ENCODE measurements at regions not wholly inside any gene's neighbourhood (a gene's known extent, or its start where the extent isn't known, plus 50 kb on each side); places are given as distances from the start of the nearest gene placed in this dataset.
A peak's percentile ranks its signal among the peaks of the same experiment; 100 is the strongest.

- no peaks in the 10 kb centered on the region for H3K27me3 Mint-ChIP-seq (ENCODE audit: low read depth)
- H3K4me1 Mint-ChIP-seq: no peaks in the 10 kb centered on the region
- no peaks in the 10 kb centered on the region for H3K36me3 Mint-ChIP-seq (ENCODE audit: low read depth)
- no peak overlapping the region for H3K4me3 Mint-ChIP-seq
- H3K27ac Mint-ChIP-seq: no peak overlapping the region
- no peaks in the 10 kb centered on the region for H3K9me3 Mint-ChIP-seq
- no peak for TF ChIP-seq CTCF (IDR thresholded peaks at IDR 0.05; ENCODE audit: unreplicated experiment in 3 of 3)
These were observed 87.8 kb upstream of the FAM241A start for GRCh38 chr4:112057470-112057869.

- Mint-ChIP-seq H3K27ac (no peak overlapping the region), H3K36me3 (ENCODE audit: low read depth) (no peaks in the 10 kb centered on the region), H3K27me3 (ENCODE audit: low read depth) (no peaks in the 10 kb centered on the region), H3K9me3 (no peaks in the 10 kb centered on the region), H3K4me3 (no peak overlapping the region), H3K4me1 (no peaks in the 10 kb centered on the region)
- TF ChIP-seq CTCF (IDR thresholded peaks at IDR 0.05; ENCODE audit: unreplicated experiment in 3 of 3): no peak
These were observed 86.8 kb upstream of the FAM241A start for GRCh38 chr4:112058433-112058832.

- Mint-ChIP-seq H3K4me3 (no peak overlapping the region), H3K9me3 (no peaks in the 10 kb centered on the region), H3K27ac (no peak overlapping the region), H3K4me1 (no peaks in the 10 kb centered on the region), H3K36me3 (ENCODE audit: low read depth) (no peaks in the 10 kb centered on the region), H3K27me3 (ENCODE audit: low read depth) (no peaks in the 10 kb centered on the region)
- peak; percentile 34 to 56 (median 36) for TF ChIP-seq CTCF (IDR thresholded peaks at IDR 0.05; ENCODE audit: unreplicated experiment in 3 of 3)
These were observed 85.0 kb upstream of the FAM241A start for GRCh38 chr4:112060212-112060611.

GRCh38 chr4:112061207-112061817 is 83.9 kb upstream of the FAM241A start:
- H3K27me3 Mint-ChIP-seq (ENCODE audit: low read depth): no peaks in the 10 kb centered on the region
- no peak for TF ChIP-seq CTCF (IDR thresholded peaks at IDR 0.05; ENCODE audit: unreplicated experiment in 3 of 3)
- no peaks in the 10 kb centered on the region for H3K9me3 Mint-ChIP-seq
- H3K27ac Mint-ChIP-seq: no peak overlapping the region
- H3K4me1 Mint-ChIP-seq: no peaks in the 10 kb centered on the region
- H3K4me3 Mint-ChIP-seq: no peak overlapping the region
- no peaks in the 10 kb centered on the region for H3K36me3 Mint-ChIP-seq (ENCODE audit: low read depth)

GRCh38 chr4:112063260-112063659 is 82.0 kb upstream of the FAM241A start:
- no peaks in the 10 kb centered on the region for H3K4me1 Mint-ChIP-seq
- H3K9me3 Mint-ChIP-seq: no peaks in the 10 kb centered on the region
- no peaks in the 10 kb centered on the region for H3K27me3 Mint-ChIP-seq (ENCODE audit: low read depth)
- no peak for TF ChIP-seq CTCF (IDR thresholded peaks at IDR 0.05; ENCODE audit: unreplicated experiment in 3 of 3)
- H3K4me3 Mint-ChIP-seq: no peak overlapping the region
- H3K36me3 Mint-ChIP-seq (ENCODE audit: low read depth): no peaks in the 10 kb centered on the region
- no peak overlapping the region for H3K27ac Mint-ChIP-seq

GRCh38 chr4:112069110-112069509 is 76.1 kb upstream of the FAM241A start:
- Mint-ChIP-seq H3K36me3 (ENCODE audit: low read depth) (peaks cover 5% of the 10 kb centered on the region), H3K27me3 (ENCODE audit: low read depth) (peaks cover 6% of the 10 kb centered on the region), H3K4me1 (no peaks in the 10 kb centered on the region), H3K9me3 (peaks cover 10% of the 10 kb centered on the region), H3K27ac (no peak overlapping the region), H3K4me3 (no peak overlapping the region)
- no peak for TF ChIP-seq CTCF (IDR thresholded peaks at IDR 0.05; ENCODE audit: unreplicated experiment in 3 of 3)
